ENCODE measurements at regions not wholly inside any gene's neighbourhood (a gene's known extent, or its start where the extent isn't known, plus 50 kb on each side); places are given as distances from the start of the nearest gene placed in this dataset.

DNA sequence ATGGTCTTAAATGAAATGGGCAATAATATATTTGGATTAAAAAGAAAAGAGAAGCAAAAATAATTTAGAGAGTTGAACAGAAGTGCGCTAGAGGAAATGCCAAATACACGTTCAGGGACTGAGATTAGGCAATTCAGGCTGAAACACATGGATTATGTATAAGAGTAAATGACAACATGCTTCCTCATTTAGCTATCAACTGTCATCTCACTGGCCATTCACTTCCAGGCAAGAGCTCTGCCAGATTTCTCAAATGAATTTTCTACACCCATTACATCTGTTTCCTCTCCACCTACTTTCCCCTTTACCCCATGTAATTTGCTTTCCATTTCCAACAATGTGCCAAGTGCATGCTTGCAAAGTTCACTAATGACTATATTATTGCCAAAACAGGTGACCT lies 582.4 kb downstream of the LTN1 start:
- no peak for DNase-seq
- H3K27me3 ChIP-seq (replicated peaks; ENCODE audit: insufficient read depth): no peaks in the 10 kb centered on the region
- H3K27ac ChIP-seq: no peak overlapping the region
- no peaks in the 10 kb centered on the region for H3K4me1 ChIP-seq (ENCODE audit: insufficient read depth)
- no peaks in the 10 kb centered on the region for H3K36me3 ChIP-seq (ENCODE audit: low read depth)
- 79 to 81% methylated on average over 2 of the region's 2 CpGs for WGBS, 2 experiments (ENCODE audit: low coverage in 1 of 2, low lambda C conversion rate in 2 of 2, missing lambda C conversion rate in 2 of 2)
- no peaks in the 10 kb centered on the region for H4K20me1 ChIP-seq (ENCODE audit: insufficient read depth)
- H3K4me2 ChIP-seq (ENCODE audit: unreplicated experiment): no peak overlapping the region
- H3K9me2 ChIP-seq (ENCODE audit: insufficient read depth): 0 out of 2 replicates have a peak, but pooled peaks cover 3% of the 10 kb centered on the region
- no peak for TF ChIP-seq EZH2 (IDR thresholded peaks at IDR 0.05; ENCODE audit: insufficient read depth, poor library complexity, severe bottlenecking)
- no peak for TF ChIP-seq EZH2phosphoT487 (IDR thresholded peaks at IDR 0.05; ENCODE audit: insufficient read depth, low read depth)
- no peaks in the 10 kb centered on the region for H3F3A ChIP-seq (ENCODE audit: insufficient read depth)
- no peak overlapping the region for H3K4me3 ChIP-seq
- H3K79me2 ChIP-seq (ENCODE audit: insufficient read depth): no peaks in the 10 kb centered on the region
- no peaks in the 10 kb centered on the region for H3K9me3 ChIP-seq (ENCODE audit: low read depth)
- in situ Hi-C loops (cut with MboI): no loop called here
- no peak overlapping the region for H2AFZ ChIP-seq
- H3K9ac ChIP-seq: no peak overlapping the region

DNA sequence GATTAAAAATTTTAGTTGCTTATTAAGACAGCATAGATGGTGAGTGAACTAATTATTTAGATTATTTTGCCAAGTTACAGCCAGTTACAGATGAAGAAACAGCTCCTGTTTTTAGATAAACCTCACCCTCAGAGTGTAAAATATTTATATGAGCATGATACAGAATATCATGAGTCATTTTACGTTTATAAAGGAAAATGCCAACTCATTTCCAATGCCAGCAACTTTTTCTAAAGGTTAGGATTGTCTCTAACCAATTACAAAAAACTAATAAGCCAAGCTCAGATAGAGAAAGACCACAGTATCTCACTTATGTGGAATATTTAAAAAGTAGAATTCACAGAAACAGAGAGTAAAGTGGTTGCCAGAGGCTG lies 590.1 kb downstream of the LTN1 start:
- 0 out of 2 replicates have a peak, but pooled peaks cover 3% of the 10 kb centered on the region for H3K4me1 ChIP-seq (ENCODE audit: insufficient read depth)
- no peak overlapping the region for H3K4me3 ChIP-seq
- H3K9ac ChIP-seq: no peak overlapping the region
- H3K27me3 ChIP-seq (replicated peaks; ENCODE audit: insufficient read depth): no peaks in the 10 kb centered on the region
- H4K20me1 ChIP-seq (ENCODE audit: insufficient read depth): no peaks in the 10 kb centered on the region
- no peaks in the 10 kb centered on the region for H3K79me2 ChIP-seq (ENCODE audit: insufficient read depth)
- whole genome bisulfite sequencing, 2 experiments (ENCODE audit: low coverage in 1 of 2, low lambda C conversion rate in 2 of 2, missing lambda C conversion rate in 2 of 2): 14 to 28% methylated on average over 1 of the region's 1 CpG
- H3F3A ChIP-seq (ENCODE audit: insufficient read depth): no peaks in the 10 kb centered on the region
- in situ Hi-C loops (cut with MboI): loop anchor here (10.0 kb wide), 1 partner anchor 62 kb away; no protein-coding TSS in a partner anchor
- H3K9me2 ChIP-seq (ENCODE audit: insufficient read depth): no peaks in the 10 kb centered on the region
- DNase-seq: peak; percentile 26
- TF ChIP-seq EZH2phosphoT487 (IDR thresholded peaks at IDR 0.05; ENCODE audit: insufficient read depth, low read depth): no peak
- TF ChIP-seq EZH2 (IDR thresholded peaks at IDR 0.05; ENCODE audit: insufficient read depth, poor library complexity, severe bottlenecking): no peak
- no peak overlapping the region for H2AFZ ChIP-seq
- H3K27ac ChIP-seq: no peak overlapping the region
- no peak overlapping the region for H3K4me2 ChIP-seq (ENCODE audit: unreplicated experiment)
- H3K9me3 ChIP-seq (ENCODE audit: low read depth): no peaks in the 10 kb centered on the region
- no peaks in the 10 kb centered on the region for H3K36me3 ChIP-seq (ENCODE audit: low read depth)

DNA sequence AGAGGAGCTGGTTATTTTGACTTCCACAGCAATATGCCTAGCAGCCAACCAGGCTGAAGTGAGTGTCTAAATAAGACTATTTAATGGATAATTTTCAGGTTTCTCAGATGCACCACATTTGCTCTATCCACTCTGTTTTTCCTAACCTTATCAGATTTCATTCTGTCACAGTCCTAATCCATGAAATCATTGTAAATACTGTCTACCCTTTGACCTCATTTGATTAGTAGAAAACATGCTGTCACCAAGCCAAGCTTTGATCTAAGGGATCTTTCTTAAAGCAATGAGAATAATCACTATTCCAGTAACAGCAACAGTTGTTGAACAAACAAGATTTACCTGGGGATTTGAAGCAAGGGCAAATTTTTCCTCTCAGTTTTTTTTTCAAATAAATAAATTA lies 595.6 kb downstream of the LTN1 start:
- H3K4me1 ChIP-seq (ENCODE audit: insufficient read depth): no peaks in the 10 kb centered on the region
- in situ Hi-C loops (cut with MboI): no loop called here

DNA sequence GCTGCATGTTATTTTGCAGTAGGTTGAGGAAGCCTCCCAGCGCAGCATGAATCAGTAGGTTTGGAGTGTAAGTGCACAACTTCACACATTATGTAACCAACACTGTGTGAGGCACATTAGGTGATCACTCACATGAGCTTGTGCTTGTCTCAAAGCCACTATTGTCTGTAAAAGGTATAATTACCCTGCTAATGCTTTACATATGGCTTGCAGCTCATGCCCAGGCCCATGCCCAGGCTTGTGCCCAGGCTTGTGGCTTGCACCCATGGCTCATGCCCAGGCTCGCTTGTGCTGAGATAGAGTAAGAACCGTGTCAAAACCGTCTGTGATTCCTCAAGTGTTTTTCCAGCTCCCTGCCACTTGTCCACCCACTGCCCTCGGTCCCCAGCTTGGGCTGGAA lies 596.3 kb downstream of the LTN1 start:
- no peaks in the 10 kb centered on the region for H3F3A ChIP-seq (ENCODE audit: insufficient read depth)
- H4K20me1 ChIP-seq (ENCODE audit: insufficient read depth): no peaks in the 10 kb centered on the region
- 59 to 67% methylated on average over 5 of the region's 5 CpGs for WGBS, 2 experiments (ENCODE audit: low coverage in 1 of 2, low lambda C conversion rate in 2 of 2, missing lambda C conversion rate in 2 of 2)
- H3K4me3 ChIP-seq: no peak overlapping the region
- H3K79me2 ChIP-seq (ENCODE audit: insufficient read depth): no peaks in the 10 kb centered on the region
- no peaks in the 10 kb centered on the region for H3K9me2 ChIP-seq (ENCODE audit: insufficient read depth)
- H2AFZ ChIP-seq: no peak overlapping the region
- H3K4me2 ChIP-seq (ENCODE audit: unreplicated experiment): no peak overlapping the region
- no peak overlapping the region for H3K27ac ChIP-seq
- DNase-seq: no peak
- TF ChIP-seq EZH2phosphoT487 (IDR thresholded peaks at IDR 0.05; ENCODE audit: insufficient read depth, low read depth): no peak
- TF ChIP-seq EZH2 (IDR thresholded peaks at IDR 0.05; ENCODE audit: insufficient read depth, poor library complexity, severe bottlenecking): no peak
- in situ Hi-C loops (cut with MboI): no loop called here
- no peaks in the 10 kb centered on the region for H3K36me3 ChIP-seq (ENCODE audit: low read depth)
- H3K27me3 ChIP-seq (replicated peaks; ENCODE audit: insufficient read depth): no peaks in the 10 kb centered on the region
- no peaks in the 10 kb centered on the region for H3K4me1 ChIP-seq (ENCODE audit: insufficient read depth)
- H3K9ac ChIP-seq: no peak overlapping the region
- H3K9me3 ChIP-seq (ENCODE audit: low read depth): no peaks in the 10 kb centered on the region

More for the DNA sequence above, 595.6 kb downstream of the LTN1 start:
- TF ChIP-seq EZH2phosphoT487 (IDR thresholded peaks at IDR 0.05; ENCODE audit: insufficient read depth, low read depth): no peak
- no peak for TF ChIP-seq EZH2 (IDR thresholded peaks at IDR 0.05; ENCODE audit: insufficient read depth, poor library complexity, severe bottlenecking)
- no peak overlapping the region for H3K4me2 ChIP-seq (ENCODE audit: unreplicated experiment)
- no peak overlapping the region for H3K27ac ChIP-seq
- H3K9me3 ChIP-seq (ENCODE audit: low read depth): no peaks in the 10 kb centered on the region
- no peak for DNase-seq
- H3K36me3 ChIP-seq (ENCODE audit: low read depth): no peaks in the 10 kb centered on the region
- no peaks in the 10 kb centered on the region for H3K79me2 ChIP-seq (ENCODE audit: insufficient read depth)
- H3K27me3 ChIP-seq (replicated peaks; ENCODE audit: insufficient read depth): no peaks in the 10 kb centered on the region
- H3F3A ChIP-seq (ENCODE audit: insufficient read depth): no peaks in the 10 kb centered on the region
- H3K9ac ChIP-seq: no peak overlapping the region
- H3K4me3 ChIP-seq: no peak overlapping the region
- H3K9me2 ChIP-seq (ENCODE audit: insufficient read depth): no peaks in the 10 kb centered on the region
- H2AFZ ChIP-seq: no peak overlapping the region
- no peaks in the 10 kb centered on the region for H4K20me1 ChIP-seq (ENCODE audit: insufficient read depth)

DNA sequence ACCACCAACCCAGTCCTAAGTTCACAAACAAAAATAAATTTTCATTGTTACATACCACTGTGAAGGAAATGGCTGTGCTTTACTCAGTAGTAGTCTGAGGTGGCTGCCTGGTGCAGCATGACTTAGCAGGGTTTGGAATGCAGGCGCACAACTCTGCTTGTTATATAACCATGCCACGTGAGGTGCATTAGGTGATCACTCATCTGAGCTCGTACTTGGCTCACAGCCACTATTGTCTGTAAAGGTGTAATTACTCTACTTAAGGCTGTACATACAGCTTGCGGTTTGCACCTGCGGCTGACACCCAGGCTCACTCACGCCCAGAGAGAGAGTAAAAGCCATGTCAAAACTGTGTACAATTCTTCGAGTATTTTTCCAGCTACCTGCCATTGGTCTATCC lies 599.4 kb downstream of the LTN1 start:
- 88 to 89% methylated on average over 7 of the region's 7 CpGs for WGBS, 2 experiments (ENCODE audit: low coverage in 1 of 2, low lambda C conversion rate in 2 of 2, missing lambda C conversion rate in 2 of 2)
- Histone ChIP-seq H3K9me3 (ENCODE audit: low read depth) (no peaks in the 10 kb centered on the region), H3K9ac (no peak overlapping the region), H3K9me2 (ENCODE audit: insufficient read depth) (no peaks in the 10 kb centered on the region), H4K20me1 (ENCODE audit: insufficient read depth) (no peaks in the 10 kb centered on the region), H3K36me3 (ENCODE audit: low read depth) (no peaks in the 10 kb centered on the region), H3K27ac (no peak overlapping the region), H3F3A (ENCODE audit: insufficient read depth) (no peaks in the 10 kb centered on the region), H3K4me1 (ENCODE audit: insufficient read depth) (no peaks in the 10 kb centered on the region), H3K27me3 (replicated peaks; ENCODE audit: insufficient read depth) (no peaks in the 10 kb centered on the region), H3K79me2 (ENCODE audit: insufficient read depth) (no peaks in the 10 kb centered on the region), H3K4me3 (no peak overlapping the region), H2AFZ (no peak overlapping the region), H3K4me2 (ENCODE audit: unreplicated experiment) (no peak overlapping the region)
- DNase-seq: no peak
- TF ChIP-seq EZH2phosphoT487 (IDR thresholded peaks at IDR 0.05; ENCODE audit: insufficient read depth, low read depth) (no peak), EZH2 (IDR thresholded peaks at IDR 0.05; ENCODE audit: insufficient read depth, poor library complexity, severe bottlenecking) (no peak)
- in situ Hi-C loops (cut with MboI): no loop called here

All from GM23248 (cell line).